GM23338 (cell line): ENCODE measurements at regions not wholly inside any gene's neighbourhood (a gene's known extent, or its start where the extent isn't known, plus 50 kb on each side); places are given as distances from the start of the nearest gene placed in this dataset.

Experiments
- NANOG ChIP-seq: IDR thresholded peaks from 2 replicates; pipeline ENCODE4 v1.6.1; 2016; ENCODE audit warnings: antibody characterized with exemption, borderline replicate concordance
- STAT1 ChIP-seq: IDR thresholded peaks from one replicate; pipeline ENCODE4 v1.6.1; 2016; ENCODE audit warnings: antibody characterized with exemption; ENCODE audit not compliant: unreplicated experiment
- ZNF114 ChIP-seq: fragments of 250-450 bp; sonication (Bioruptor Pico); IDR thresholded peaks from 2 replicates; pipeline ENCODE4 v1.5.0; 2020; ENCODE audit warnings: mild to moderate bottlenecking, moderate library complexity
- ZNF331 ChIP-seq: fragments of 250-450 bp; sonication (Bioruptor Pico); IDR thresholded peaks from 2 replicates; pipeline ENCODE4 v1.5.0; 2020; ENCODE audit warnings: low read depth, mild to moderate bottlenecking, moderate library complexity
- TF ChIP-seq, protein P1 (sequence below): fragments of 250-450 bp; sonication (Bioruptor Pico); IDR thresholded peaks from 2 replicates; pipeline ENCODE4 v1.5.0; 2020; ENCODE audit warnings: mild to moderate bottlenecking, moderate library complexity
- TF ChIP-seq, protein P2 (sequence below): IDR thresholded peaks from one replicate; pipeline ENCODE4 v1.6.1; 2018; ENCODE audit warnings: antibody characterized with exemption; ENCODE audit not compliant: unreplicated experiment

DNA sequence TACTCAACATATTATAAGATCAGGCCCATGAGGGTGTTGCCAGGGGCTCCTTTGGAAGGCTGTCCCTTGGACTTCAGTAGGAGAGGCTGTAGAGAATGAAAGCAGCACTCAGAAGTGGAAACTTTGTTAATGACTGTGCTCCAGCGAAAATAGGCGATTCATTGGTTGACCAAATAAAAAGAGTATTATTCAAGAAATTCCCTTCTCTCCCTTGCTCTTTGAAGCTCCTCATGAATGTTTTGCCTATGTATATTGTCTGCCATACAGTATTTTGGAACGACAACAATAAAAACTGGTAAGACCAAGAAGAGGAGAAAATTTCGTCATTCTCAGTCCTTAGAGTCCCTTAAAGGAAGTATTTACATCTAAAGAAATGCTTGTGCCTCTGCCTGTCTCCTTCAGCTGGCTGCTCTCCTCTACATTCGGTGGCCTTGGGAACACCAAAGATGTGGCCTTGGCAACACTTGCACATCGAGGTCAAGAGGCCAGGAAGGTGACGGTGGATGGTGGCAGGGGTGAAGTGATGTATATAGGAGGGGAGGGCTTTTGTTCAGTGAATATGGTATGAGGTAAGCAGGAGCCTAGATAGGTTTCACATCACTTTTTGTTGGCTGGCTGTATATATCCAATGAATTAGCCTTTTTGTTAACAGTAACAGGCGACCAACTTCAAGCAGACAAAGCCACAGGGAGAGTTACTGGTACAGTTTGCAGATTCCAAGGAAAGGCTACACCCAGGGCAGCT is 95.0 kb upstream of the ACTBL2 start (continued):
- TF ChIP-seq, protein P1, sequence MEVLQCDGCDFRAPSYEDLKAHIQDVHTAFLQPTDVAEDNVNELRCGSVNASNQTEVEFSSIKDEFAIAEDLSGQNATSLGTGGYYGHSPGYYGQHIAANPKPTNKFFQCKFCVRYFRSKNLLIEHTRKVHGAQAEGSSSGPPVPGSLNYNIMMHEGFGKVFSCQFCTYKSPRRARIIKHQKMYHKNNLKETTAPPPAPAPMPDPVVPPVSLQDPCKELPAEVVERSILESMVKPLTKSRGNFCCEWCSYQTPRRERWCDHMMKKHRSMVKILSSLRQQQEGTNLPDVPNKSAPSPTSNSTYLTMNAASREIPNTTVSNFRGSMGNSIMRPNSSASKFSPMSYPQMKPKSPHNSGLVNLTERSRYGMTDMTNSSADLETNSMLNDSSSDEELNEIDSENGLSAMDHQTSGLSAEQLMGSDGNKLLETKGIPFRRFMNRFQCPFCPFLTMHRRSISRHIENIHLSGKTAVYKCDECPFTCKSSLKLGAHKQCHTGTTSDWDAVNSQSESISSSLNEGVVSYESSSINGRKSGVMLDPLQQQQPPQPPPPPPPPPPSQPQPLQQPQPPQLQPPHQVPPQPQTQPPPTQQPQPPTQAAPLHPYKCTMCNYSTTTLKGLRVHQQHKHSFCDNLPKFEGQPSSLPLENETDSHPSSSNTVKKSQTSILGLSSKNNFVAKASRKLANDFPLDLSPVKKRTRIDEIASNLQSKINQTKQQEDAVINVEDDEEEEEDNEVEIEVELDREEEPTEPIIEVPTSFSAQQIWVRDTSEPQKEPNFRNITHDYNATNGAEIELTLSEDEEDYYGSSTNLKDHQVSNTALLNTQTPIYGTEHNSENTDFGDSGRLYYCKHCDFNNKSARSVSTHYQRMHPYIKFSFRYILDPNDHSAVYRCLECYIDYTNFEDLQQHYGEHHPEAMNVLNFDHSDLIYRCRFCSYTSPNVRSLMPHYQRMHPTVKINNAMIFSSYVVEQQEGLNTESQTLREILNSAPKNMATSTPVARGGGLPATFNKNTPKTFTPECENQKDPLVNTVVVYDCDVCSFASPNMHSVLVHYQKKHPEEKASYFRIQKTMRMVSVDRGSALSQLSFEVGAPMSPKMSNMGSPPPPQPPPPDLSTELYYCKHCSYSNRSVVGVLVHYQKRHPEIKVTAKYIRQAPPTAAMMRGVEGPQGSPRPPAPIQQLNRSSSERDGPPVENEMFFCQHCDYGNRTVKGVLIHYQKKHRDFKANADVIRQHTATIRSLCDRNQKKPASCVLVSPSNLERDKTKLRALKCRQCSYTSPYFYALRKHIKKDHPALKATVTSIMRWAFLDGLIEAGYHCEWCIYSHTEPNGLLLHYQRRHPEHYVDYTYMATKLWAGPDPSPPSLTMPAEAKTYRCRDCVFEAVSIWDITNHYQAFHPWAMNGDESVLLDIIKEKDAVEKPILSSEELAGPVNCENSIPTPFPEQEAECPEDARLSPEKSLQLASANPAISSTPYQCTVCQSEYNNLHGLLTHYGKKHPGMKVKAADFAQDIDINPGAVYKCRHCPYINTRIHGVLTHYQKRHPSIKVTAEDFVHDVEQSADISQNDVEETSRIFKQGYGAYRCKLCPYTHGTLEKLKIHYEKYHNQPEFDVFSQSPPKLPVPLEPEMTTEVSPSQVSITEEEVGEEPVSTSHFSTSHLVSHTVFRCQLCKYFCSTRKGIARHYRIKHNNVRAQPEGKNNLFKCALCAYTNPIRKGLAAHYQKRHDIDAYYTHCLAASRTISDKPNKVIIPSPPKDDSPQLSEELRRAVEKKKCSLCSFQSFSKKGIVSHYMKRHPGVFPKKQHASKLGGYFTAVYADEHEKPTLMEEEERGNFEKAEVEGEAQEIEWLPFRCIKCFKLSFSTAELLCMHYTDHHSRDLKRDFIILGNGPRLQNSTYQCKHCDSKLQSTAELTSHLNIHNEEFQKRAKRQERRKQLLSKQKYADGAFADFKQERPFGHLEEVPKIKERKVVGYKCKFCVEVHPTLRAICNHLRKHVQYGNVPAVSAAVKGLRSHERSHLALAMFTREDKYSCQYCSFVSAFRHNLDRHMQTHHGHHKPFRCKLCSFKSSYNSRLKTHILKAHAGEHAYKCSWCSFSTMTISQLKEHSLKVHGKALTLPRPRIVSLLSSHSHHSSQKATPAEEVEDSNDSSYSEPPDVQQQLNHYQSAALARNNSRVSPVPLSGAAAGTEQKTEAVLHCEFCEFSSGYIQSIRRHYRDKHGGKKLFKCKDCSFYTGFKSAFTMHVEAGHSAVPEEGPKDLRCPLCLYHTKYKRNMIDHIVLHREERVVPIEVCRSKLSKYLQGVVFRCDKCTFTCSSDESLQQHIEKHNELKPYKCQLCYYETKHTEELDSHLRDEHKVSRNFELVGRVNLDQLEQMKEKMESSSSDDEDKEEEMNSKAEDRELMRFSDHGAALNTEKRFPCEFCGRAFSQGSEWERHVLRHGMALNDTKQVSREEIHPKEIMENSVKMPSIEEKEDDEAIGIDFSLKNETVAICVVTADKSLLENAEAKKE = no peak
- TF ChIP-seq NANOG (no peak), ZNF331 (CRISPR knock-in tag) (no peak), STAT1 (no peak), ZNF114 (CRISPR knock-in tag) (no peak)
- TF ChIP-seq, protein P2, sequence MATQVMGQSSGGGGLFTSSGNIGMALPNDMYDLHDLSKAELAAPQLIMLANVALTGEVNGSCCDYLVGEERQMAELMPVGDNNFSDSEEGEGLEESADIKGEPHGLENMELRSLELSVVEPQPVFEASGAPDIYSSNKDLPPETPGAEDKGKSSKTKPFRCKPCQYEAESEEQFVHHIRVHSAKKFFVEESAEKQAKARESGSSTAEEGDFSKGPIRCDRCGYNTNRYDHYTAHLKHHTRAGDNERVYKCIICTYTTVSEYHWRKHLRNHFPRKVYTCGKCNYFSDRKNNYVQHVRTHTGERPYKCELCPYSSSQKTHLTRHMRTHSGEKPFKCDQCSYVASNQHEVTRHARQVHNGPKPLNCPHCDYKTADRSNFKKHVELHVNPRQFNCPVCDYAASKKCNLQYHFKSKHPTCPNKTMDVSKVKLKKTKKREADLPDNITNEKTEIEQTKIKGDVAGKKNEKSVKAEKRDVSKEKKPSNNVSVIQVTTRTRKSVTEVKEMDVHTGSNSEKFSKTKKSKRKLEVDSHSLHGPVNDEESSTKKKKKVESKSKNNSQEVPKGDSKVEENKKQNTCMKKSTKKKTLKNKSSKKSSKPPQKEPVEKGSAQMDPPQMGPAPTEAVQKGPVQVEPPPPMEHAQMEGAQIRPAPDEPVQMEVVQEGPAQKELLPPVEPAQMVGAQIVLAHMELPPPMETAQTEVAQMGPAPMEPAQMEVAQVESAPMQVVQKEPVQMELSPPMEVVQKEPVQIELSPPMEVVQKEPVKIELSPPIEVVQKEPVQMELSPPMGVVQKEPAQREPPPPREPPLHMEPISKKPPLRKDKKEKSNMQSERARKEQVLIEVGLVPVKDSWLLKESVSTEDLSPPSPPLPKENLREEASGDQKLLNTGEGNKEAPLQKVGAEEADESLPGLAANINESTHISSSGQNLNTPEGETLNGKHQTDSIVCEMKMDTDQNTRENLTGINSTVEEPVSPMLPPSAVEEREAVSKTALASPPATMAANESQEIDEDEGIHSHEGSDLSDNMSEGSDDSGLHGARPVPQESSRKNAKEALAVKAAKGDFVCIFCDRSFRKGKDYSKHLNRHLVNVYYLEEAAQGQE = no peak
